ENCODE measurements at regions not wholly inside any gene's neighbourhood (a gene's known extent, or its start where the extent isn't known, plus 50 kb on each side); places are given as distances from the start of the nearest gene placed in this dataset.

GRCh38 chr1:221940631-221941030, 198.7 kb upstream of the DUSP10 start:
- FAIRE-seq: no peak
- TF ChIP-seq CTCF (IDR thresholded peaks at IDR 0.05; ENCODE audit: insufficient read depth, low read depth, low read length): no peak
- no peak for TF ChIP-seq EZH2 (IDR thresholded peaks at IDR 0.05; ENCODE audit: insufficient read depth, low read length)
- H3K36me3 Mint-ChIP-seq (ENCODE audit: low read depth, unreplicated experiment): no peaks in the 10 kb centered on the region

GRCh38 chr1:221939607-221940006, 197.7 kb upstream of the DUSP10 start:
- no peaks in the 10 kb centered on the region for H3K4me1 ChIP-seq (ENCODE audit: insufficient read depth, low read length)
- no peaks in the 10 kb centered on the region for H3K79me2 ChIP-seq (ENCODE audit: insufficient read depth, low read length)
- H3K4me2 ChIP-seq (ENCODE audit: low read length): no peak overlapping the region
- H3K9me3 Mint-ChIP-seq (ENCODE audit: unreplicated experiment): peaks cover 3% of the 10 kb centered on the region
- H3K36me3 Mint-ChIP-seq (ENCODE audit: low read depth, unreplicated experiment): no peaks in the 10 kb centered on the region
- H3K9me3 ChIP-seq (ENCODE audit: insufficient read depth, low read depth, low read length): no peaks in the 10 kb centered on the region
- H3K27ac Mint-ChIP-seq (ENCODE audit: unreplicated experiment): no peak overlapping the region
- TF ChIP-seq EZH2 (IDR thresholded peaks at IDR 0.05; ENCODE audit: insufficient read depth, low read length): no peak
- no peak for TF ChIP-seq CTCF (IDR thresholded peaks at IDR 0.05; ENCODE audit: insufficient read depth, low read depth, low read length)
- H3K27me3 ChIP-seq (ENCODE audit: insufficient read depth, low read length): no peaks in the 10 kb centered on the region
- H3K27me3 Mint-ChIP-seq (ENCODE audit: low read depth, unreplicated experiment): no peaks in the 10 kb centered on the region
- H3K36me3 ChIP-seq (ENCODE audit: insufficient read depth, low read length): no peaks in the 10 kb centered on the region
- no peaks in the 10 kb centered on the region for H4K20me1 ChIP-seq (ENCODE audit: insufficient read depth, low read length)
- DNase-seq (ENCODE audit: low read depth) (no peak), FAIRE-seq (no peak)
- no peak overlapping the region for H3K9ac ChIP-seq (ENCODE audit: low read length)
- H2AFZ ChIP-seq (ENCODE audit: low read depth, low read length): no peak overlapping the region
- H3K4me1 Mint-ChIP-seq (ENCODE audit: low read depth, unreplicated experiment): peaks cover 5% of the 10 kb centered on the region
- H3K4me3 Mint-ChIP-seq (ENCODE audit: unreplicated experiment): no peak overlapping the region
- no peak overlapping the region for H3K4me3 ChIP-seq (ENCODE audit: insufficient read depth, low read depth, low read length)
- no peak overlapping the region for H3K27ac ChIP-seq (ENCODE audit: low read depth, low read length)

More at GRCh38 chr1:221940631-221941030, 198.7 kb upstream of the DUSP10 start:
- Histone ChIP-seq H3K36me3 (ENCODE audit: insufficient read depth, low read length) (no peaks in the 10 kb centered on the region), H3K27me3 (ENCODE audit: insufficient read depth, low read length) (no peaks in the 10 kb centered on the region), H3K9me3 (ENCODE audit: insufficient read depth, low read depth, low read length) (peaks cover 6% of the 10 kb centered on the region), H3K9ac (ENCODE audit: low read length) (no peak overlapping the region), H3K79me2 (ENCODE audit: insufficient read depth, low read length) (no peaks in the 10 kb centered on the region), H4K20me1 (ENCODE audit: insufficient read depth, low read length) (no peaks in the 10 kb centered on the region), H3K27ac (ENCODE audit: low read depth, low read length) (no peak overlapping the region), H3K4me1 (ENCODE audit: insufficient read depth, low read length) (no peaks in the 10 kb centered on the region), H3K4me2 (ENCODE audit: low read length) (no peak overlapping the region), H2AFZ (ENCODE audit: low read depth, low read length) (no peak overlapping the region), H3K4me3 (ENCODE audit: insufficient read depth, low read depth, low read length) (no peak overlapping the region)
- Mint-ChIP-seq H3K9me3 (ENCODE audit: unreplicated experiment) (peaks cover 10% of the 10 kb centered on the region), H3K27ac (ENCODE audit: unreplicated experiment) (no peak overlapping the region), H3K4me3 (ENCODE audit: unreplicated experiment) (no peak overlapping the region), H3K4me1 (ENCODE audit: low read depth, unreplicated experiment) (peaks cover 5% of the 10 kb centered on the region), H3K27me3 (ENCODE audit: low read depth, unreplicated experiment) (no peaks in the 10 kb centered on the region)
- no peak for DNase-seq (ENCODE audit: low read depth)

- Histone ChIP-seq H3K4me3 (ENCODE audit: insufficient read depth, low read depth, low read length) (no peak overlapping the region), H3K27ac (ENCODE audit: low read depth, low read length) (no peak overlapping the region), H3K79me2 (ENCODE audit: insufficient read depth, low read length) (no peaks in the 10 kb centered on the region), H4K20me1 (ENCODE audit: insufficient read depth, low read length) (no peaks in the 10 kb centered on the region), H3K4me2 (ENCODE audit: low read length) (no peak overlapping the region), H3K9me3 (ENCODE audit: insufficient read depth, low read depth, low read length) (no peaks in the 10 kb centered on the region), H2AFZ (ENCODE audit: low read depth, low read length) (no peak overlapping the region), H3K27me3 (ENCODE audit: insufficient read depth, low read length) (no peaks in the 10 kb centered on the region), H3K36me3 (ENCODE audit: insufficient read depth, low read length) (no peaks in the 10 kb centered on the region), H3K4me1 (ENCODE audit: insufficient read depth, low read length) (no peaks in the 10 kb centered on the region), H3K9ac (ENCODE audit: low read length) (no peak overlapping the region)
- Mint-ChIP-seq H3K36me3 (ENCODE audit: low read depth, unreplicated experiment) (no peaks in the 10 kb centered on the region), H3K4me3 (ENCODE audit: unreplicated experiment) (no peak overlapping the region), H3K27ac (ENCODE audit: unreplicated experiment) (no peak overlapping the region), H3K9me3 (ENCODE audit: unreplicated experiment) (no peaks in the 10 kb centered on the region), H3K27me3 (ENCODE audit: low read depth, unreplicated experiment) (no peaks in the 10 kb centered on the region), H3K4me1 (ENCODE audit: low read depth, unreplicated experiment) (peaks cover 5% of the 10 kb centered on the region)
- TF ChIP-seq EZH2 (IDR thresholded peaks at IDR 0.05; ENCODE audit: insufficient read depth, low read length) (no peak), CTCF (IDR thresholded peaks at IDR 0.05; ENCODE audit: insufficient read depth, low read depth, low read length) (no peak)
- FAIRE-seq (no peak), DNase-seq (ENCODE audit: low read depth) (no peak)
Measured at GRCh38 chr1:221937155-221937953, 195.5 kb upstream of the DUSP10 start.
